ENCODE measurements at regions not wholly inside any gene's neighbourhood (a gene's known extent, or its start where the extent isn't known, plus 50 kb on each side); places are given as distances from the start of the nearest gene placed in this dataset.

DNA sequence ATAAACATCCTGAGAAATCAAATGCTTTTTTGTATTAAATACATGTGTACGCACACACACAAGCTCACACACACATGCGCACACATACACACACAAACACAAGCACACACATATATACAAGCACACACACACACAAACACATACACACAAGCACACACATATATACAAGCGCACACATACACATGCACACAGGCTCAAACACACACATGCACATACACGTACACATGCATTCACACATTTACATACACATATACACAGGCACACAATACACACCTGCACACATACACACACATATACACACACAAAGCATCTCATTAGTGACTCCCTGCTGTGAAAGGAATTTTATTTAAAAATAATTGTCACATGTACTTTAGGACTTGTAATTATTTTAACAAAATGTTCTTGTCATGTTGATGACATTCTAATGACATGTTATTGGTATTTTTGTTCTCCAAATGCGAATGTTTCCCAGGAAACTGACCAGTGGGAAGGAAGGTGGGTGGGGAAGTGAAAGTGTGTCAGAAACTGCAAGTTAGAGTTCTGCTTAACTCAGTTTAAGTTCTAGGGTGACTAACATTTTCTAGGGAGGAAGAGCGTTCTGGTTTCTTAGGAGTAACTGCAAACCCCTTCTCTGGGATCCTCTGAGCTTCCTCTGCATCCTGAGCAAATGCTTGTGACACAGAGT is 113.9 kb upstream of the ZNF217 start:
- intact Hi-C loops (cut with micrococcal nuclease), result loop anchor here (1.0 to 5.0 kb wide), 4 partner anchors 9 to 210 kb away; partner anchors contain the start of gene ZNF217
- no peaks in the 10 kb centered on the region for H3K36me3 Mint-ChIP-seq (ENCODE audit: low read depth)
- peaks cover 50% of the 10 kb centered on the region for H3K4me1 Mint-ChIP-seq (ENCODE audit: low read depth)
- no peaks in the 10 kb centered on the region for H3K9me3 Mint-ChIP-seq
- H3K27ac Mint-ChIP-seq, result peak overlapping the region; percentile 98
- no peaks in the 10 kb centered on the region for H3K27me3 Mint-ChIP-seq
- peak overlapping the region; percentile 61 for H3K4me3 Mint-ChIP-seq

- Mint-ChIP-seq H3K9me3 (no peaks in the 10 kb centered on the region), H3K27ac (peak overlapping the region; percentile 98), H3K4me1 (ENCODE audit: low read depth) (peaks cover 48% of the 10 kb centered on the region), H3K4me3 (no peak overlapping the region), H3K27me3 (no peaks in the 10 kb centered on the region), H3K36me3 (ENCODE audit: low read depth) (no peaks in the 10 kb centered on the region)
- intact Hi-C loops (cut with micrococcal nuclease), result loop anchor here (1.0 to 5.0 kb wide), 4 partner anchors 8 to 211 kb away; partner anchors contain the start of gene ZNF217
These were observed 113.1 kb upstream of the ZNF217 start for GRCh38 chr20:53706466-53707370.

DNA sequence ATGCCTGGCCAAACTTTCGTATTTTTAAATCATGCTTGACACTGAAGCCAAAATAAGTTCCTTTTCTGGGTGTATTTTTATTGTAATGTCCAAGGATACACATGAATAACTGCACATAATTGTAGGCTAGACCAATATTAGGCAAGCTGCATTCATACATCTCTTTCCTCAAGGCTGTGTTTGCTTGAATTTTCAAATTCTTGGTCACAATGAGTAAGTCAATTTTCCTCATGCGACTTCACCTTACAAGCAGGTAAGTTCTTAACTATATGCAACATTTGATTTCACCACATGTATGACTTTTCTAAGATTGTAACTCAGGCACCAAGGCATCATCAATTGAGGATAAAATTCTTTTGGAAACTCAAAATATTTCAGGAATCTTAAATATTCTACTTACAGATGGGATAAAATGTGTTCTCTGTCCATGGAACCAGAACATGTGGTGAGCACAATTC is 112.4 kb upstream of the ZNF217 start:
- intact Hi-C loops (cut with micrococcal nuclease), result loop anchor here (5.0 kb wide), 3 partner anchors 36 to 211 kb away; partner anchors contain the start of gene ZNF217
- H3K36me3 Mint-ChIP-seq (ENCODE audit: low read depth), result no peaks in the 10 kb centered on the region
- H3K27ac Mint-ChIP-seq, result peak overlapping the region; percentile 98
- H3K4me3 Mint-ChIP-seq, result no peak overlapping the region
- H3K9me3 Mint-ChIP-seq, result no peaks in the 10 kb centered on the region
- H3K27me3 Mint-ChIP-seq, result no peaks in the 10 kb centered on the region
- H3K4me1 Mint-ChIP-seq (ENCODE audit: low read depth), result peaks cover 49% of the 10 kb centered on the region

- Mint-ChIP-seq H3K4me3 (no peak overlapping the region), H3K9me3 (no peaks in the 10 kb centered on the region)
- intact Hi-C loops (cut with micrococcal nuclease), result no loop called here
These were observed 109.0 kb upstream of the ZNF217 start for GRCh38 chr20:53702617-53703016.

DNA sequence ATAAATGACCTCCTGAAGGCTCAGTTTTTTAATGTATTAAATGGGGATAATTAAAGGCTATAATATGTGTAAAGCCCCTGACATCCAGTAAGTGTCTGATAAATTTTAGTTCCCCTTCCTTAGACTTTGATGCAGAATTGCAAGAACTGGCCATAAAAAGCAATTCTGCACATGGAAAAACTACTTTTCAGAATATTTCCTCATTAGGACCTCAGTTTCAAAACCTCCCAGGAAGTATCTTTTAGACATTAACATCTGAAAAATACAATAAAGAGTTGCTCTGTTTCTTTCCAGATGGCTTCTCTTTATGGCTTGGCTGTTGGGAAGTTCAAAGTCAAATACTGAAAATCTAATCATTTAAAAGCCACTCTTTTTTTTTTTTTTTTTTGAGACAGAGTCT is 106.3 kb upstream of the ZNF217 start:
- peaks cover 52% of the 10 kb centered on the region for H3K4me1 Mint-ChIP-seq (ENCODE audit: low read depth)
- peak overlapping the region; percentile 91 for H3K27ac Mint-ChIP-seq
- no peaks in the 10 kb centered on the region for H3K27me3 Mint-ChIP-seq
- no peaks in the 10 kb centered on the region for H3K36me3 Mint-ChIP-seq (ENCODE audit: low read depth)
- no peak overlapping the region for H3K4me3 Mint-ChIP-seq
- intact Hi-C loops (cut with micrococcal nuclease), result loop anchor here (5.0 kb wide), 2 partner anchors 43 to 147 kb away; no protein-coding TSS in a partner anchor
- no peaks in the 10 kb centered on the region for H3K9me3 Mint-ChIP-seq

More at GRCh38 chr20:53702617-53703016, 109.0 kb upstream of the ZNF217 start:
- H3K27ac Mint-ChIP-seq, result no peak overlapping the region
- H3K36me3 Mint-ChIP-seq (ENCODE audit: low read depth), result no peaks in the 10 kb centered on the region
- H3K4me1 Mint-ChIP-seq (ENCODE audit: low read depth), result peaks cover 61% of the 10 kb centered on the region
- H3K27me3 Mint-ChIP-seq, result no peaks in the 10 kb centered on the region

- H3K4me1 Mint-ChIP-seq (ENCODE audit: low read depth), result peaks cover 49% of the 10 kb centered on the region
- H3K36me3 Mint-ChIP-seq (ENCODE audit: low read depth), result no peaks in the 10 kb centered on the region
- peak overlapping the region; percentile 91 for H3K27ac Mint-ChIP-seq
- H3K27me3 Mint-ChIP-seq, result no peaks in the 10 kb centered on the region
- intact Hi-C loops (cut with micrococcal nuclease), result loop anchor here (5.0 kb wide), 2 partner anchors 42 to 148 kb away; no protein-coding TSS in a partner anchor
- no peak overlapping the region for H3K4me3 Mint-ChIP-seq
- H3K9me3 Mint-ChIP-seq, result no peaks in the 10 kb centered on the region
These were observed 105.5 kb upstream of the ZNF217 start for GRCh38 chr20:53699085-53699674.

DNA sequence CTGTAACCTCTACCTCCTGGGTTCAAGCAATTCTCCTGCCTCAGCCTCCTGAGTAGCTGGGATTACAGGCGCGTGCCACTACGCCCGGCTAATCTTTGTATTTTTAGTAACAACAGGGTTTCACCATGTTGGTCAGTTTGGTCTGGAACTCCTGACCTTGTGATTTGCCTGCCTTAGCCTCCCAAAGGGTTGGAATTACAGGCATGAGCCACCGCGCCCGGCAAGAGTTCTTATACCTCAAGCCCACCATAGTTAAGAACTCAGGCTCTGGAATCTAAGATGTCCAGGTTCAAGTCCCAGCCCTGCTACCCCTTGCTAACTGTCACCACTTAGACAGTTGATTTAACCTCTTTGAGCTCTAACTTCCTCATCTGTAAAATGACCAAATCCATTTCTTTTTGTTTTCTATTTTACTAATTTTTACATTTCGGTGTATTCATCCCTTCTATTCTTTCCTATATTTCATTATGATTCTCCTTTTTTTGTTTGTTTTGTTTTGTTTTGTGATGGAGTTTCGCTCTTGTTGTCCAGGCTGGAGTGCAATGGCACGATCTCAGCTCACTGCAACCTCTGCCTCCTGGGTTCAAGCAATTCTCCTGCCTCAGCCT is 104.8 kb upstream of the ZNF217 start:
- H3K9me3 Mint-ChIP-seq, result no peaks in the 10 kb centered on the region
- intact Hi-C loops (cut with micrococcal nuclease), result loop anchor here (1.0 to 5.0 kb wide), 3 partner anchors 9 to 149 kb away; no protein-coding TSS in a partner anchor

GRCh38 chr20:53695797-53696527 is 102.3 kb upstream of the ZNF217 start:
- Mint-ChIP-seq H3K36me3 (ENCODE audit: low read depth) (no peaks in the 10 kb centered on the region), H3K4me1 (ENCODE audit: low read depth) (peaks cover 70% of the 10 kb centered on the region), H3K9me3 (no peaks in the 10 kb centered on the region), H3K27me3 (no peaks in the 10 kb centered on the region), H3K4me3 (no peak overlapping the region), H3K27ac (peak overlapping the region; percentile 91)
- intact Hi-C loops (cut with micrococcal nuclease), result loop anchor here (5.0 kb wide), 2 partner anchors 39 to 151 kb away; no protein-coding TSS in a partner anchor

More for the DNA sequence above, 104.8 kb upstream of the ZNF217 start:
- Mint-ChIP-seq H3K36me3 (ENCODE audit: low read depth) (no peaks in the 10 kb centered on the region), H3K27ac (peak overlapping the region; percentile 91), H3K4me1 (ENCODE audit: low read depth) (peaks cover 50% of the 10 kb centered on the region), H3K4me3 (no peak overlapping the region), H3K27me3 (no peaks in the 10 kb centered on the region)

- H3K4me1 Mint-ChIP-seq (ENCODE audit: low read depth), result peaks cover 47% of the 10 kb centered on the region
- intact Hi-C loops (cut with micrococcal nuclease), result no loop called here
- H3K36me3 Mint-ChIP-seq (ENCODE audit: low read depth), result no peaks in the 10 kb centered on the region
- H3K4me3 Mint-ChIP-seq, result peak overlapping the region; percentile 4
- H3K27ac Mint-ChIP-seq, result peak overlapping the region; percentile 39
- H3K9me3 Mint-ChIP-seq, result no peaks in the 10 kb centered on the region
- H3K27me3 Mint-ChIP-seq, result no peaks in the 10 kb centered on the region
These were observed 99.7 kb upstream of the ZNF217 start for GRCh38 chr20:53693262-53693871.

DNA sequence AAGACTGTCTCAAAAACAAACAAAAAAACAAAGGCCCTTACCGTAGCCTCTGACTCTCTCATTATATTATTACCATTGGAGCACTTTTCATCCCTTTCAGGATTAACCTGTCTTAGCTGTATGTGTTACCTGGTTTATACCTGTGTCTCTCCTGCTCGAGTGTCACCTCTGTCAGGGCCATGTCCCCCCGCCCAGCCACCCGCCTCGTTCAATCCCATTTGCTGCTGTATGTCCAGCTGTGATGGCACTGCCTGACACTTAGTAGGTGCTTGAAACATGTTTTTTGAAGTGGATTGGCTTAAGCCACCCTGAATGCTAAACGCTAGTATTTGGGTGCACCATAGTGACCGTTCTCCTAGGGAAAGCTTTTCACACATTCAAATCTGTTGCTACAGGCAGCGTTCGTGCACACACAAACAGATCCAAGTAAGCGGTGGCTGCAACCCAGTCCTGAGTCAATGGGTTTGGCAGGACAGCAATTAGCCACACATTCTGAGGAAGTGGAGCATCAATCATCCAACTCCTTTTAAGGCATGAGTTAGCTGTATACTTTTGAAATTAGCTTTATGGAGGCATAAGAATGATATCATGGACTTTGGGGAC is 98.9 kb upstream of the ZNF217 start:
- Mint-ChIP-seq H3K27ac (peak overlapping the region; percentile 39), H3K27me3 (no peaks in the 10 kb centered on the region), H3K9me3 (no peaks in the 10 kb centered on the region), H3K4me1 (ENCODE audit: low read depth) (peaks cover 40% of the 10 kb centered on the region), H3K4me3 (peak overlapping the region; percentile 13), H3K36me3 (ENCODE audit: low read depth) (no peaks in the 10 kb centered on the region)
- intact Hi-C loops (cut with micrococcal nuclease), result no loop called here

DNA sequence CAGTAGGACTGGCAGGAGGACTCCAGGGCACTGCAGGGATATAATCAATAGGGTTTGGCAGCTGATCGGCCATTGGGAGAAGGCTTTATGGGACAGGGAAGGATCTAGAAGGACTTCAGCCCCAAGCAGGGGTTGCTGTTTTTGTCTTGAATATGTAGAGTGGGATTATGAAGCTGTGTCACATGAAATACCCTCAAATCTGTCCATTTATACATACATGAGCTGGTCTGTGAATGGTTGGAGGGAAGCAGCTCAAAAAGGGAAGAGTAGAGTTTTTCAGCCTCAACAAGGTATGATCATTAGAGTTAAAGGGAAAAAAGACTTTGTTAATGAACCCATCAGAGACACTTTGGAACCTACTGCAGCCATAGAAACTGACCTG is 98.2 kb upstream of the ZNF217 start:
- intact Hi-C loops (cut with micrococcal nuclease), result no loop called here
- Mint-ChIP-seq H3K9me3 (no peaks in the 10 kb centered on the region), H3K27me3 (no peaks in the 10 kb centered on the region), H3K27ac (peak overlapping the region; percentile 39), H3K4me3 (no peak overlapping the region), H3K36me3 (ENCODE audit: low read depth) (no peaks in the 10 kb centered on the region), H3K4me1 (ENCODE audit: low read depth) (peaks cover 37% of the 10 kb centered on the region)

DNA sequence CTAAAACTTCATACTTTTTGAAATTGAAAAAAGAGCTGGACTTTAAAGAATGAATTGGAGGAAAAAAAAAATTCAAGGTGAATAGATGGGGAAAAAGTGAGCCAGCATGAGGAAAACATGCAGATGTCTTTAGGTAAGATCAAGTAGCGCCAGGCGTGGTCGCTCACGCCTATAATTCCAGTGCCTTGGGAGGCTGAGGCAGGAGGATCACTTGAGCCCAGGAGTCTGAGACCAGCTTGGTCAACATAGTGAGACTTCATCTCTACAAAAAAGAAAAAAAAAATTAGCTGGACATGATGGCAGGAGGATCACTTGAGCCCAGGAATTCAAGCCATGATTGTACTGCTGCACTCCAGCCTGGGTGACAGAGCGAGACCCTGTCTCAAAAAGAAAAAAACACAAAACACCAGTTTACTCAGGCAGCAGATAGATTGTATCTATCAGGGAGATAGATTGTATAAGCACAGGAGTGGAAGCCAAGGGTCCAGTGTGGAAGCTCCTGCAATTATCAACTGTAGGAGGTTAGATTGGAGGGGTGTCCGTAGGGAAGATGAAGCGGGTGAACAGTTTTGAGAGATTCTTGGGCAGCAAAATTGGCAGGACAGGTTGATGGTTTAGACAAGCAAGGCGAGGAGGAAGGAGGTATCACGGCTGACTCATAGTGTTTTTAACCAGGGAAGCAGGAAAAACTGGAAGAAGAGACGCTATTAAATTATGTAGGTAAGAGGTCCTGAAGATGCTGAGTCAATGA is 97.6 kb upstream of the ZNF217 start:
- peak overlapping the region; percentile 39 for H3K27ac Mint-ChIP-seq
- H3K9me3 Mint-ChIP-seq, result no peaks in the 10 kb centered on the region
- H3K4me1 Mint-ChIP-seq (ENCODE audit: low read depth), result peaks cover 35% of the 10 kb centered on the region
- H3K36me3 Mint-ChIP-seq (ENCODE audit: low read depth), result no peaks in the 10 kb centered on the region
- H3K27me3 Mint-ChIP-seq, result no peaks in the 10 kb centered on the region
- intact Hi-C loops (cut with micrococcal nuclease), result no loop called here
- no peak overlapping the region for H3K4me3 Mint-ChIP-seq
